ENCODE measurements at regions not wholly inside any gene's neighbourhood (a gene's known extent, or its start where the extent isn't known, plus 50 kb on each side); places are given as distances from the start of the nearest gene placed in this dataset.
"Not testable (repeated sequence)": the region's sequence is repeated elsewhere in the genome, so short reads cannot be mapped to it uniquely, and the experiment has no call there.

- H3K27ac ChIP-seq = no peak overlapping the region
- no peak for TF ChIP-seq ZFX (IDR thresholded peaks at IDR 0.05; ENCODE audit: borderline replicate concordance)
- no peak for TF ChIP-seq CTCF (IDR thresholded peaks at IDR 0.05)
These were observed 540.9 kb downstream of the TBC1D22A start for GRCh38 chr22:47303161-47303890.

DNA sequence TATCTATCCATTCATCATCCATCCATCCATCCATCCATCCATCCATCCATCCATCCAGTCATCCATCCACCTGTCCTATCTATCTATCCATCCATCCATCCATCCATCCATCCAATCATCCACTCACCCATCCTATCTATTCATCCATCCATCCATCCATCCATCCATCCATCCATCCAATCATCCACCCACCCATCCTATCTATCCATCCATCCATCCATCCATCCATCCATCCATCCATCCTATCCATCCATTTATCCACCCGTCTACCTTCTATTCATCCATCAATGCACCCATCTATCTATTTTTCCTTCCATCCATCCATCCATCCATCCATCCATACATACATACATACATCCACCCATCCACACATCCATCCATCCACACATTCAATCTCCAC, 540.1 kb downstream of the TBC1D22A start:
- H3K27ac ChIP-seq = not testable (repeated sequence)

DNA sequence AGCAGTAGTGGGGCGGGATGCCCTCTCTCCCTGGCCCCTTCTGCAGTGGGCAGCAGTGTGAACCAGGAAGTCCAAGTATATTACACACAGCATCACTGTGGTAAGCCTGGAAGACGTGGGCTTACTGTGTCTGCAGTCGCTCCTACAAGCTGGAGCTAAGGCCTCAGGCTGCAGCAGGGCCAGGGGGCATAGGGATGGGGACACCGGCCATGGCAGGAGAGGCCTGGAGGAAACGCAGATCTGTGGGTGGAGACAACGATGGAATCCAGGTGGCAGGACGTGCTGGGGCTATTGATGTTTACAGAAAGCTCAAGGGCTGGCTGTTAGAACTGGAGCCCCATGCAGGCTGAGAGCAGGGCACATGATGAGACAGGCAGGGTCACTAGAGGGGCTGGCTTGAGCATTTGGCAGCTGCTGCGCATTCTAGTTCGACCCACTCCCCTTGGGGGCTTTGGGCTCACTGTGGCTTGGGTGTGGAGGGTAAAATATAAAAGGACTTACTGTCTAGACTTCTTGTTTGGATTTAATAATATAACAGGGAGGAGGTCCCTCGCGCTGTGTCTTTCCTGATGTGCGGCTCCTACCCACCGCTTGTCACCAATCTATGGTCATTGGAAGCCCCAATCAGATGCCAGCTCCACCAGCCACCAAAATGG, 539.5 kb downstream of the TBC1D22A start:
- TF ChIP-seq CTCF (IDR thresholded peaks at IDR 0.05) (no peak), ZFX (IDR thresholded peaks at IDR 0.05; ENCODE audit: borderline replicate concordance) (no peak)
- H3K27ac ChIP-seq = no peak overlapping the region

DNA sequence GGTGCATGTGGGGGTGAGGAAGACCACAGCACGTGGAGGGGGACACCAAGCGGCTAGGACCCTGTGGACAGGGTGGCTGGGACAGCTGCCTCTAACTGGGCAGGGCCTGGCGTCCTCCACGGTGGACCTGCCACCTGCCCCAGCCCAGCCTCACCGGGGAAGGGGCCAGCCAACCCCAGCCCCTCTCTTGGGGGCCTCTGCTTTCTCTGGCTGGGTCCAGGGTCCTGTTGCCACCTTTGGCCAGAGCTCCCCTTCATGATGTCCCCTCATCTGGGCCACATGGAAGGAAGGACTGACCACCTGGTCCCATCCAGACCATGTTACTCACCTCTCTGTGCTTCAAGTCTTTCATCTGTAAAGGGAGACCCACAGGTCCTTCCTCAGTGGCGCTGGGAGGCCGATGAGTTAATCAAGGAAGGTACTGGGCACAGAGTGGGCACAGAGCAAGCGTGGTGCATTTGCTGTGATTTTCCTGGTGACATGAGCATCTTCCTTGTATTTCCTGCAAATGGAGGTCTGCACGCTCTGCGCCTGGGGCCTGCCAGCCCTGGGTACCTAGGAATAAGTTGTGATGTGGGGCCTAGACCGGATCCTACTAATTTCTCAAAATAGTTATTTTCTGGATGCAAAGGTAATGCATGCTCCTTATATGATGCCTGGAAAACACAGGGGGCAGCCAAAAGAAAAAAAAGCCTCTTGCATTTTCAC, 538.4 kb downstream of the TBC1D22A start:
- no peak overlapping the region for H3K27ac ChIP-seq
- TF ChIP-seq ZFX (IDR thresholded peaks at IDR 0.05; ENCODE audit: borderline replicate concordance) (no peak), CTCF (IDR thresholded peaks at IDR 0.05) (no peak)

GRCh38 chr22:47299863-47300697, 537.6 kb downstream of the TBC1D22A start:
- no peak for TF ChIP-seq ZFX (IDR thresholded peaks at IDR 0.05; ENCODE audit: borderline replicate concordance)
- no peak for TF ChIP-seq CTCF (IDR thresholded peaks at IDR 0.05)

GRCh38 chr22:47299211-47299862, 536.9 kb downstream of the TBC1D22A start:
- no peak for TF ChIP-seq ZFX (IDR thresholded peaks at IDR 0.05; ENCODE audit: borderline replicate concordance)
- TF ChIP-seq CTCF (IDR thresholded peaks at IDR 0.05) = no peak
- H3K27ac ChIP-seq = no peak overlapping the region

More at GRCh38 chr22:47299863-47300697, 537.6 kb downstream of the TBC1D22A start:
- no peak overlapping the region for H3K27ac ChIP-seq
